B cell (primary cell): ENCODE measurements at regions not wholly inside any gene's neighbourhood (a gene's known extent, or its start where the extent isn't known, plus 50 kb on each side); places are given as distances from the start of the nearest gene placed in this dataset.

Experiments used
- ATAC-seq: fragments of 200-7000 bp; cut with Tn5 transposase; one replicate; pipeline ENCODE4 v1.10.0; 2021; ENCODE audit warnings: low read depth, mild to moderate bottlenecking, moderate number of reproducible peaks, moderate library complexity
- CTCF ChIA-PET: fragments of 350-600 bp; sonication (Branson Sonifier 250); formaldehyde crosslinking; loops from one replicate; lab custom pipeline; 2021; ENCODE audit warnings: antibody characterized with exemption, inconsistent platforms; lab: Charles Lee
- POLR2A ChIA-PET: fragments of 350-600 bp; sonication (Branson Sonifier 250); formaldehyde crosslinking; loops from one replicate; lab custom pipeline; 2021; ENCODE audit warnings: antibody characterized with exemption; lab: Charles Lee
- DNase-seq: peaks from one replicate; pipeline ENCODE4 v3.0.0; 2013
- H2AFZ ChIP-seq: 2 replicates; pipeline ENCODE4 v1.6.1; 2012; ENCODE audit warnings: mild to moderate bottlenecking, low read depth, low read length; ENCODE audit not compliant: insufficient read depth, poor library complexity, severe bottlenecking
- H3K27ac ChIP-seq, 2 donors: 1 replicate in 1 of 2; 2 replicates in 1 of 2; pipeline ENCODE4 v1.5.1; 2012 to 2013; ENCODE audit warnings: low read length in 2 of 2, mild to moderate bottlenecking in 2 of 2, moderate library complexity in 1 of 2
- H3K27me3 ChIP-seq, 4 experiments: fragments of 200-600 bp in 1 of 4; sonication (generic) in 1 of 4; replicated peaks in 1 of 4; 1 replicate in 2 of 4; 2 replicates in 2 of 4; pipeline versions ENCODE4 v1.6.1 to v1.7.0; 2013 to 2016; ENCODE audit warnings: low read length in 3 of 4, mild to moderate bottlenecking in 2 of 4, mixed read lengths in 1 of 4, moderate library complexity in 1 of 4; ENCODE audit not compliant: insufficient read depth in 4 of 4, control insufficient read depth in 3 of 4; ENCODE audit errors: control extremely low read depth in 1 of 4
- H3K36me3 ChIP-seq, 2 experiments: replicated peaks in 1 of 2; 1 replicate in 1 of 2; 2 replicates in 1 of 2; pipeline versions ENCODE4 v1.6.1 to v1.7.1; 2013; ENCODE audit warnings: low read length in 1 of 2; ENCODE audit not compliant: insufficient read depth in 2 of 2, control insufficient read depth in 1 of 2; ENCODE audit errors: control extremely low read depth in 1 of 2, extremely low read depth in 1 of 2
- H3K4me1 ChIP-seq, 2 donors: fragments of 200-600 bp in 1 of 2; sonication (generic) in 1 of 2; 1 replicate in 1 of 2; 2 replicates in 1 of 2; pipeline versions ENCODE4 v1.5.1 to v1.6.1; 2013 to 2017; ENCODE audit warnings: low read length in 2 of 2; ENCODE audit not compliant: control insufficient read depth in 2 of 2, insufficient read depth in 2 of 2
- H3K4me2 ChIP-seq: replicated peaks from 2 replicates; pipeline ENCODE3; 2012; ENCODE audit warnings: mild to moderate bottlenecking, low read depth, low read length; ENCODE audit not compliant: poor library complexity, severe bottlenecking
- H3K4me3 ChIP-seq, 5 experiments: fragments of 200-600 bp in 1 of 5; sonication (generic) in 1 of 5; 1 replicate in 3 of 5; 2 replicates in 2 of 5; pipeline versions ENCODE4 v1.5.1 to v1.7.0; 2011 to 2016; ENCODE audit warnings: low read length in 4 of 5, mild to moderate bottlenecking in 4 of 5, low read depth in 2 of 5, control low read depth in 1 of 5, moderate library complexity in 1 of 5; ENCODE audit not compliant: insufficient read depth in 1 of 5; ENCODE audit errors: control extremely low read depth in 1 of 5, extremely low read depth in 1 of 5
- H3K79me2 ChIP-seq: fragments of 200-600 bp; sonication (generic); one replicate; pipeline ENCODE4 v1.6.0; 2016; ENCODE audit warnings: low read length; ENCODE audit not compliant: control insufficient read depth, insufficient read depth
- H3K9ac ChIP-seq: fragments of 200-600 bp; sonication (generic); 2 replicates; pipeline ENCODE4 v1.6.1; 2017; ENCODE audit warnings: mild to moderate bottlenecking, low read length, moderate library complexity
- H3K9me3 ChIP-seq, 3 donors: one replicate each; pipeline versions ENCODE4 v1.6.1 to v1.7.1; 2013; ENCODE audit warnings: low read length in 2 of 3; ENCODE audit not compliant: control insufficient read depth in 2 of 3, insufficient read depth in 1 of 3; ENCODE audit errors: control extremely low read depth in 1 of 3
- H4K20me1 ChIP-seq: 2 replicates; pipeline ENCODE4 v1.6.0; 2012; ENCODE audit warnings: mild to moderate bottlenecking, low read length; ENCODE audit not compliant: insufficient read depth, control insufficient read depth, poor library complexity, severe bottlenecking
- H3K27ac Mint-ChIP-seq: one replicate; pipeline ENCODE4 v1.8.0; 2021; ENCODE audit warnings: mixed read lengths
- H3K27me3 Mint-ChIP-seq: one replicate; pipeline ENCODE4 v1.8.0; 2021; ENCODE audit warnings: mixed read lengths
- H3K4me1 Mint-ChIP-seq: one replicate; pipeline ENCODE4 v1.8.0; 2021; ENCODE audit warnings: mixed read lengths
- H3K4me3 Mint-ChIP-seq: one replicate; pipeline ENCODE4 v1.8.0; 2021; ENCODE audit warnings: mixed read lengths
- H3K9me3 Mint-ChIP-seq: one replicate; pipeline ENCODE4 v1.8.0; 2022; ENCODE audit warnings: mixed read lengths; ENCODE audit not compliant: insufficient read depth
- EZH2 ChIP-seq: IDR thresholded peaks from 2 replicates; pipeline ENCODE4 v1.6.1; 2012; ENCODE audit warnings: borderline replicate concordance, low read depth, mild to moderate bottlenecking, moderate library complexity, low read length; ENCODE audit not compliant: insufficient read depth, poor library complexity, severe bottlenecking
- WGBS: methylation state at CpG from one replicate; pipeline ENCODE4 v1.1.5; 2013; ENCODE audit warnings: missing lambda C conversion rate; ENCODE audit not compliant: insufficient coverage; 5-methylcytosine and 5-hydroxymethylcytosine counted together
- intact Hi-C: fragments of 100-400 bp; cut with micrococcal nuclease; formaldehyde crosslinking; loops from one replicate; pipeline ENCODE4 v1.10.0; 2022
- TF ChIP-seq, protein P1 (sequence below): fragments of 200-600 bp; IDR thresholded peaks from one replicate; pipeline ENCODE4 v1.8.0; 2022; ENCODE audit warnings: antibody characterized with exemption, mild to moderate bottlenecking

DNA sequence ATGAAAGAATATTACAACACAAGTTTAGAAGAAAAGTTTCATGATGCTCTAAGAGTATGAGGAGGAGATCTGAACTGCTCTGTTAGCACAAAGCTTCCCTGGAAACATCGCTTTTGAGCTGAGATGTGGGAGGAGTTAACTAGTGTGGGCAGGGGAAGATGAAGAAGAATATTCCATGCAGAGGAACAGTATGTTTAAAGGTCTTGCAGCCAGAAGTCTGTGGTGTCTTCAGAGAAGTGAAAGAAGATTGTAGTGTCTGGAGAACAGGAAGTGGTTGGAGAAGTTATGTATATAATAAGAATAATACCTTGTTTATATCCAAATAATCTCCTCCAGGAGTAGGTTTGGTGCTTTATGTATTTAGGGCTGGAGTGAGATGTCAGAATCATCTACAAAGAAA lies 406.7 kb downstream of the MAN2A1 start:
- no peak for DNase-seq
- Histone ChIP-seq H3K27me3 (no peaks in the 10 kb centered on the region), H3K4me3 (no peak overlapping the region), H2AFZ (no peak overlapping the region), H3K79me2 (no peaks in the 10 kb centered on the region), H3K4me2 (no peak overlapping the region), H4K20me1 (no peaks in the 10 kb centered on the region), H3K9me3 (no peaks in the 10 kb centered on the region), H3K27ac (no peak overlapping the region), H3K36me3 (no peaks in the 10 kb centered on the region), H3K4me1 (no peaks in the 10 kb centered on the region), H3K9ac (no peak overlapping the region)
- no peak for TF ChIP-seq EZH2
- TF ChIP-seq, protein P1, sequence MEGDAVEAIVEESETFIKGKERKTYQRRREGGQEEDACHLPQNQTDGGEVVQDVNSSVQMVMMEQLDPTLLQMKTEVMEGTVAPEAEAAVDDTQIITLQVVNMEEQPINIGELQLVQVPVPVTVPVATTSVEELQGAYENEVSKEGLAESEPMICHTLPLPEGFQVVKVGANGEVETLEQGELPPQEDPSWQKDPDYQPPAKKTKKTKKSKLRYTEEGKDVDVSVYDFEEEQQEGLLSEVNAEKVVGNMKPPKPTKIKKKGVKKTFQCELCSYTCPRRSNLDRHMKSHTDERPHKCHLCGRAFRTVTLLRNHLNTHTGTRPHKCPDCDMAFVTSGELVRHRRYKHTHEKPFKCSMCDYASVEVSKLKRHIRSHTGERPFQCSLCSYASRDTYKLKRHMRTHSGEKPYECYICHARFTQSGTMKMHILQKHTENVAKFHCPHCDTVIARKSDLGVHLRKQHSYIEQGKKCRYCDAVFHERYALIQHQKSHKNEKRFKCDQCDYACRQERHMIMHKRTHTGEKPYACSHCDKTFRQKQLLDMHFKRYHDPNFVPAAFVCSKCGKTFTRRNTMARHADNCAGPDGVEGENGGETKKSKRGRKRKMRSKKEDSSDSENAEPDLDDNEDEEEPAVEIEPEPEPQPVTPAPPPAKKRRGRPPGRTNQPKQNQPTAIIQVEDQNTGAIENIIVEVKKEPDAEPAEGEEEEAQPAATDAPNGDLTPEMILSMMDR: no peak
- Mint-ChIP-seq H3K4me1 (no peaks in the 10 kb centered on the region), H3K9me3 (no peaks in the 10 kb centered on the region), H3K27ac (no peak overlapping the region), H3K4me3 (no peak overlapping the region), H3K27me3 (no peaks in the 10 kb centered on the region)
- ATAC-seq: no peak
- intact Hi-C loops: no loop called here
- CTCF ChIA-PET: no interaction called here
- 79% methylated on average over 1 of the region's 1 CpG for WGBS
- POLR2A ChIA-PET: no interaction called here

DNA sequence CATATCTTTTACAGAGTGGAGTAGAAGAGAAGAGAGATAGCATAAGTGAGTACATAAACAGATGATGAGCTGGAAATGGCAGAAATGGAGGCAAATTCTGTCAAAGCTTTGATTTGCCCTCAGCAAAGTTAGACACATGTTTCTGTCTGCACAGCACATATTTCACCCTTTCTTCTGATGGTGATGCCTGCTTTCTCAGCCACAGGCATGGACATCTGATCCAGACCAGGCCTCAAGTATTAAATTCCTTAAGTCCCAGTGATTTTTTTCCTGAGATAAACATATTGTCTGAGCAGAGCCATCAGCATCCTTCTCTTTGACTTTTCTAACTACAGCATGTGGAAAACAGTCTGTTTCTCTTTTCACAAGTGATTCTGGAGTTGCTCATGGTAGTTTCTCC lies 409.8 kb downstream of the MAN2A1 start:
- Mint-ChIP-seq H3K27ac (no peak overlapping the region), H3K27me3 (no peaks in the 10 kb centered on the region), H3K4me1 (no peaks in the 10 kb centered on the region), H3K9me3 (no peaks in the 10 kb centered on the region), H3K4me3 (no peak overlapping the region)
- intact Hi-C loops: no loop called here
- H3K27ac ChIP-seq: no peak overlapping the region
- ChIA-PET CTCF (no interaction called here), POLR2A (no interaction called here)
- DNase-seq (no peak), ATAC-seq (no peak)
- no peaks in the 10 kb centered on the region for H4K20me1 ChIP-seq
- H3K79me2 ChIP-seq: no peaks in the 10 kb centered on the region
- no peaks in the 10 kb centered on the region for H3K4me1 ChIP-seq
- no peak overlapping the region for H2AFZ ChIP-seq
- no peaks in the 10 kb centered on the region for H3K9me3 ChIP-seq
- no peaks in the 10 kb centered on the region for H3K27me3 ChIP-seq
- H3K4me2 ChIP-seq: no peak overlapping the region
- no peak for TF ChIP-seq EZH2
- no peak overlapping the region for H3K9ac ChIP-seq
- no peak overlapping the region for H3K4me3 ChIP-seq
- H3K36me3 ChIP-seq: no peaks in the 10 kb centered on the region
